ENCODE measurements at regions not wholly inside any gene's neighbourhood (a gene's known extent, or its start where the extent isn't known, plus 50 kb on each side); places are given as distances from the start of the nearest gene placed in this dataset.

DNA sequence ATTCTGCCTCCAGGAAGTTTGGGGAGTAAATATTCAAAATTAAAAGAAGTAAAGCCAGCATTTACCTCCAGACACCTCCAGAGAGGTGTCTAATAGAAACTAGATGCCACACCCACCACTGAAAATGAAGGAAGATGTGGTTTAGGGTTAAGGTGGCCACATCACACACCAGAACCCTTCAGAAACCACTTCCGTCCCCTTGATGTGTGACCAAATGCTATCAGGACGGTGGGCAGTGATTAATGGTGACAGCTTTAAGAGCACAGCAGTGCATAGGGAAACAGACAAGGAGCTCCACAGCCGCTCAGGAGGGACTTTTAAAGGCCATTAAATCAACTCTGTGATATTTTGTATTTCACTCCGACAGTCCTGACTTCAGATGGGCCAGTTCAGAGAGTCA is 295.2 kb downstream of the BRINP1 start:
- TF ChIP-seq, protein P1, sequence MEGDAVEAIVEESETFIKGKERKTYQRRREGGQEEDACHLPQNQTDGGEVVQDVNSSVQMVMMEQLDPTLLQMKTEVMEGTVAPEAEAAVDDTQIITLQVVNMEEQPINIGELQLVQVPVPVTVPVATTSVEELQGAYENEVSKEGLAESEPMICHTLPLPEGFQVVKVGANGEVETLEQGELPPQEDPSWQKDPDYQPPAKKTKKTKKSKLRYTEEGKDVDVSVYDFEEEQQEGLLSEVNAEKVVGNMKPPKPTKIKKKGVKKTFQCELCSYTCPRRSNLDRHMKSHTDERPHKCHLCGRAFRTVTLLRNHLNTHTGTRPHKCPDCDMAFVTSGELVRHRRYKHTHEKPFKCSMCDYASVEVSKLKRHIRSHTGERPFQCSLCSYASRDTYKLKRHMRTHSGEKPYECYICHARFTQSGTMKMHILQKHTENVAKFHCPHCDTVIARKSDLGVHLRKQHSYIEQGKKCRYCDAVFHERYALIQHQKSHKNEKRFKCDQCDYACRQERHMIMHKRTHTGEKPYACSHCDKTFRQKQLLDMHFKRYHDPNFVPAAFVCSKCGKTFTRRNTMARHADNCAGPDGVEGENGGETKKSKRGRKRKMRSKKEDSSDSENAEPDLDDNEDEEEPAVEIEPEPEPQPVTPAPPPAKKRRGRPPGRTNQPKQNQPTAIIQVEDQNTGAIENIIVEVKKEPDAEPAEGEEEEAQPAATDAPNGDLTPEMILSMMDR (IDR thresholded peaks at IDR 0.05) = no peak
- TF ChIP-seq EP300 (IDR thresholded peaks at IDR 0.05) (no peak), POLR2A (IDR thresholded peaks at IDR 0.05; ENCODE audit: low read depth) (no peak)

All from esophagus muscularis mucosa (tissue), 4 donors.